Keratinocyte (primary cell): ENCODE measurements at regions not wholly inside any gene's neighbourhood (a gene's known extent, or its start where the extent isn't known, plus 50 kb on each side); places are given as distances from the start of the nearest gene placed in this dataset.

ENCODE experiments used
- DNase-seq: peaks from one replicate; pipeline ENCODE4 v3.0.0-alpha.2; 2011; ENCODE audit warnings: low read depth, missing footprints, low spot score
- FAIRE-seq: peaks from 2 replicates; lab custom pipeline; 2011; peaks lifted over from hg19 to GRCh38; lab: Jason Lieb, UNC
- H2AFZ ChIP-seq: 2 replicates; pipeline ENCODE4 v1.6.0; 2012; ENCODE audit warnings: low read length, control low read depth, inconsistent platforms; ENCODE audit not compliant: control insufficient read depth
- H3K27ac ChIP-seq: 2 replicates; pipeline ENCODE4 v1.5.1; 2011; ENCODE audit warnings: low read length; ENCODE audit not compliant: control insufficient read depth, insufficient read depth
- H3K27me3 ChIP-seq: 3 replicates; pipeline ENCODE4 v1.6.0; 2011; ENCODE audit warnings: low read length; ENCODE audit not compliant: control insufficient read depth, insufficient read depth; ENCODE audit errors: extremely low read depth
- H3K36me3 ChIP-seq, 2 experiments: 2 replicates in 1 of 2; 3 replicates in 1 of 2; pipeline ENCODE4 v1.5.1; 2011; ENCODE audit warnings: low read length in 2 of 2, mild to moderate bottlenecking in 1 of 2; ENCODE audit not compliant: control insufficient read depth in 2 of 2, insufficient read depth in 2 of 2; ENCODE audit errors: extremely low read depth in 1 of 2
- H3K4me1 ChIP-seq: 3 replicates; pipeline ENCODE4 v1.5.1; 2011; ENCODE audit warnings: low read length; ENCODE audit not compliant: control insufficient read depth, insufficient read depth; ENCODE audit errors: extremely low read depth
- H3K4me2 ChIP-seq: 3 replicates; pipeline ENCODE4 v1.6.0; 2011; ENCODE audit warnings: low read depth, low read length; ENCODE audit not compliant: control insufficient read depth, insufficient read depth; ENCODE audit errors: extremely low read depth
- H3K4me3 ChIP-seq, 3 experiments: fragments of 200-600 bp in 1 of 3; sonication (generic) in 1 of 3; 2 replicates in 2 of 3; 3 replicates in 1 of 3; pipeline ENCODE4 v1.5.1; 2011 to 2016; ENCODE audit warnings: low read length in 3 of 3, mild to moderate bottlenecking in 3 of 3, control low read depth in 2 of 3, inconsistent platforms in 1 of 3, low read depth in 1 of 3, mixed read lengths in 1 of 3, mixed run types in 1 of 3, moderate library complexity in 1 of 3; ENCODE audit not compliant: control insufficient read depth in 2 of 3, insufficient read depth in 2 of 3; ENCODE audit errors: extremely low read depth in 1 of 3
- H3K79me2 ChIP-seq: 2 replicates; pipeline ENCODE4 v1.6.0; 2012; ENCODE audit warnings: low read length; ENCODE audit not compliant: control insufficient read depth, insufficient read depth
- H3K9ac ChIP-seq: 3 replicates; pipeline ENCODE4 v1.6.0; 2011; ENCODE audit warnings: low read length; ENCODE audit not compliant: control insufficient read depth, insufficient read depth; ENCODE audit errors: extremely low read depth
- H3K9me1 ChIP-seq: 3 replicates; pipeline ENCODE4 v1.6.0; 2011; ENCODE audit warnings: low read length; ENCODE audit not compliant: control insufficient read depth, insufficient read depth; ENCODE audit errors: extremely low read depth
- H3K9me3 ChIP-seq: 2 replicates; pipeline ENCODE4 v1.5.1; 2012; ENCODE audit warnings: low read depth, low read length; ENCODE audit not compliant: control insufficient read depth
- H4K20me1 ChIP-seq: 3 replicates; pipeline ENCODE4 v1.6.0; 2011; ENCODE audit warnings: low read length; ENCODE audit not compliant: control insufficient read depth, insufficient read depth; ENCODE audit errors: extremely low read depth
- CTCF ChIP-seq, 3 experiments: IDR thresholded peaks in 1 of 3; conservative IDR thresholded peaks in 1 of 3; optimal IDR thresholded peaks in 1 of 3; 2 replicates in 2 of 3; 3 replicates in 1 of 3; pipeline versions ENCODE3 to v1.5.1; 2011; ENCODE audit warnings: low read length in 3 of 3, mild to moderate bottlenecking in 3 of 3, moderate library complexity in 2 of 3, control low read depth in 1 of 3, inconsistent platforms in 1 of 3; ENCODE audit not compliant: insufficient read depth in 2 of 3; ENCODE audit errors: extremely low read depth in 1 of 3
- EZH2 ChIP-seq: IDR thresholded peaks from one replicate; pipeline ENCODE4 v1.6.1; 2012; ENCODE audit warnings: inconsistent platforms, mild to moderate bottlenecking, low read length, moderate library complexity
- dilution Hi-C: fragments of 300-500 bp; cut with MboI; formaldehyde crosslinking; loops from one replicate; pipeline ENCODE4 v1.7.0; 2020; ENCODE audit warnings: low sequenced_read_pairs; ENCODE audit not compliant: extremely low pct_ligation_motif_present
- small RNA-seq, 3 experiments: library from RNA; depleted of rRNA; stranded (forward); fragments of <200 nt; gene quantifications; one replicate each; pipeline ENCODE3, GENCODE V24; 2012; ENCODE audit warnings: low read depth in 3 of 3, low replicate concordance in 1 of 3; ENCODE audit not compliant: insufficient read length in 3 of 3

GRCh38 chr18:25010623-25011374 is 341.2 kb downstream of the ZNF521 start:
- Histone ChIP-seq H3K4me2 (no peak overlapping the region), H3K9me1 (no peaks in the 10 kb centered on the region), H3K36me3 (no peaks in the 10 kb centered on the region), H3K4me1 (no peaks in the 10 kb centered on the region), H3K4me3 (no peak overlapping the region), H3K27ac (no peak overlapping the region), H4K20me1 (no peaks in the 10 kb centered on the region), H3K27me3 (no peaks in the 10 kb centered on the region), H3K79me2 (no peaks in the 10 kb centered on the region), H3K9ac (no peak overlapping the region), H3K9me3 (no peaks in the 10 kb centered on the region), H2AFZ (no peak overlapping the region)
- dilution Hi-C loops = no loop called here
- DNase-seq (no peak), FAIRE-seq (no peak)
- TF ChIP-seq CTCF (optimal IDR thresholded peaks at IDR 0.05 in 1 of 3, IDR thresholded peaks at IDR 0.05 in 1 of 3, conservative IDR thresholded peaks at IDR 0.05 in 1 of 3; ENCODE audit: extremely low read depth in 1 of 3, insufficient read depth in 2 of 3, low read length in 3 of 3) = no peak
- TF ChIP-seq EZH2 = no peak

Small RNA genes lying in the stretch of these regions (small RNA-seq; reads per million reads assigned to genes)
- gene PPIAP57 = 0 reads per million in 3 experiments
